ENCODE measurements at regions not wholly inside any gene's neighbourhood (a gene's known extent, or its start where the extent isn't known, plus 50 kb on each side); places are given as distances from the start of the nearest gene placed in this dataset.
A peak's percentile ranks its signal among the peaks of the same experiment; 100 is the strongest.

DNA sequence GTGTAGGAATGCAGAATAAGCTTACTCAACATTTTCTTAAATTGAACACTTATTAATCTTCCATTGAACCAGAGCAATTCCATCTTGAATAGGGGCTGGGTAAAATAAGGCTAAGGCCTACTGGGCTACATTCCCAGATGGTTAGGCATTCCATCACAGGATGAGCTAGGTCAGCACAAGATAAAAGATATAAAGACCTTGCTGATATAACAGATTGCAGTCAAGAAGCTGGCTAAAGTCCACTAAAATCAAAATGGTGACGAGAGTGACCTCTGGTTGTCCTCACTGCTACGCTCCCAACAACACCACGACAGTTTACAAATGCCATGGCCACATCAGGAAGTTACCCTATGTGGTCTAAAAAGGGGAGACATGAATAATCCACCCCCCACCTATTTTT is 156.1 kb downstream of the NXNL2 start:
- DNase-seq (ENCODE audit: low read depth in 4 of 4, low spot score in 2 of 4): no peak

DNA sequence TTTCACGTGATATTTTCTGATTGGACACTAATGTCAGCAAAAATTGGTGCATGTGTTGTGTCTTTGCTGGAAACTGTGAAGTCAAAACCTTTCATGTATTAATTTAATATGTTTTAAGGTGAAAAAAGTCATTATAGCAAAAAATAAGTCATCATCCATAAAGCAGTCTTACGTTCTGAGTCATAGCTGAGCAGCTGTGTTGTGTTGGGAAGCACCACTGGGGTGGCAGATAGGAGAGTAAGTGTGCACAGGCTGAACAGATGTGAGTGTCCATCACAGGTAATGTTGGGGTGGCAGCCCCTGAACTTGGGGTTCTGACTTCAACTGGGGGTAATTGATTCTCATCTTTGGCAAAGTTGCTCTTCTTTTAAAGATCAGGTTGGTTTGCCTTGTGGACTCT is 156.8 kb downstream of the NXNL2 start:
- DNase-seq (ENCODE audit: low read depth in 4 of 4, low spot score in 2 of 4): no peak

DNA sequence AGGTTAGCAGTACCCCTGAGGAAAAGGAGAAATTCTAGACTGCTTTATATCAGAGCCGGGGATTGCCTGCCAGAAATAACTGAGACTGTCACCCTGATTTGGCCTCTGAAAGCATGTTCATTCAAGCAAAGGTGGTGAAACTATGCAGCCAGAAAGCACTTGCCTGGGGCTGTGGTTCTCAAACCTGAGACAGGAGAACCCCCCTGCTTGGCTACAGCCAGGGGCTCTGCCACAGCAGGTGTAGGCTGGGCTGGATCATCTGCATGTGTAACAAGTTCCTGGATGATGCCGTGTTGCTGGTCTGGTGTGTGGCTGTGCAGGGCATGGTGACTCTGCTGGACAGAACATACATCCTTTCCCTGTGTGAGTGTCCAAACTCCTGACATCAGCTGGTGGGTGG is 157.8 kb downstream of the NXNL2 start:
- DNase-seq (ENCODE audit: low read depth in 4 of 4, low spot score in 2 of 4): no peak

DNA sequence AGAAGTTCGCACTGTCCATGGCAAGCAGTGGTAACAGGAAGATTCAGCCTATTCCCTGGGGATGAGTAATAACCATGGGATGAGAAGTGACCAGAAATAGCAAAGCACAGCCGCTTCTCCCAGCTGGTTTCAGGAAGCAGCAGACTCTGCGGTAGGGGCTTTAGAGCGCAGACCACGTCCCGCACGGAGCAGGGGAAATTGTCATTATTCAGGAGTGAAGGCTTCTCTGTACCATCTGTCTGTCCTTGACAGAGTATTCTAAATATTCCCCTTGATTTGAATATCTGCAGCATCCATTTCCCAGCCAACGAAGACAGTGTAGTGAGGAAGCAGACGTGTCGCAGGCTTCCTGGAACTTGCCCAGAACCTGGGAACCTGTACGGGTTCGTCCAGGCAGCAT is 159.6 kb downstream of the NXNL2 start:
- no peak for DNase-seq (ENCODE audit: low read depth in 4 of 4, low spot score in 2 of 4)

DNA sequence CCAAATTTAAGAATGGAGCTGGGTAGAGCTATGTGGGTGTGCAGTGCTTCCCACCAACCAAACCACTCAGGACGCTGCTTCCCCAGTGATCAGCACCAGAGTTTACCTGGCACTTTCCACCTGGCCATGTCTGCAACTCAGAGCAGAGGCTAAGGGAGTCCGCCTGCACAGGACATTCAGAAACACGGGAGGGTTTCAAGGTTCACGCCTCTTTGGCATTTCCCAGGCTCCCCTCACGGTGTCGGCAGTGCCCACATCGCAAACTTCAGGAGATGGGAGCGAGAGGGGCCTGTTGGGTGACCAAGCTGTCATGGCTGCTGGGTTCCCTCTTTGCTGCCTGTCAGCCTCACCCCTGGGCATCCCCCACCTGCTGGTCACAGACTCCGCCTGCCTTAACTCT is 161.5 kb downstream of the NXNL2 start:
- no peak for DNase-seq (ENCODE audit: low read depth in 4 of 4, low spot score in 2 of 4)

DNA sequence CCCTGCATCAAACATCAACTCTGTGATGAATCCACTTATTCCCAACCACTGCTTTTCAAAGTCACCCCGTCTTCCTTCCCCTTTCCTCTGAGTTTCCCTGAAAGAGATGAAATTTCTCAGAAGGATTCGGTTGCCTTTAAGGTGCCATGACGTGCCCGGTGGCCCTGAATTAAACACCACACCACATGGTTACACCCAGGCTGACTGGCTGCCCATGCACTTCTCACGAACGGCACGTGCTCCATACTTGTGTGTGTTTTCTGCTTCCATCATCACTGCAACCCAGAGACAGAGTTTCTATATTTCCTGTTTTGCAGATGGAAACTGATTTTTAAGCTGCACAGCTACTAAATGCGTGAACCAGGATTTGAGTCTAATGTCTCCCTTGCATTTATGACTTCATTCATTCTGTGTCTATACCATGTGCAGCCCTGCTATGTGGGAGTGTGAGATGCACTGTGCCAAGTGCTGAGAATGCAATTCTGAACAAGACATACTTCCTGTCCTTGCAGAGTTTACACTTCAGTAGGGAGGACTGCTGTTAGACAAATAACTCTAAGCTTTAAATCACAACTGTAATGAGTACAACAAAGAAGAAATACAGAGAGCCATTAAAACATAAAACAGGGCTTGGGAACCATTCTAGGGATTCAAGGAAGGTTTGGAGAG is 162.9 kb downstream of the NXNL2 start:
- DNase-seq (ENCODE audit: low read depth in 4 of 4, low spot score in 2 of 4): peak in 1 of 4 donors; percentile 42

DNA sequence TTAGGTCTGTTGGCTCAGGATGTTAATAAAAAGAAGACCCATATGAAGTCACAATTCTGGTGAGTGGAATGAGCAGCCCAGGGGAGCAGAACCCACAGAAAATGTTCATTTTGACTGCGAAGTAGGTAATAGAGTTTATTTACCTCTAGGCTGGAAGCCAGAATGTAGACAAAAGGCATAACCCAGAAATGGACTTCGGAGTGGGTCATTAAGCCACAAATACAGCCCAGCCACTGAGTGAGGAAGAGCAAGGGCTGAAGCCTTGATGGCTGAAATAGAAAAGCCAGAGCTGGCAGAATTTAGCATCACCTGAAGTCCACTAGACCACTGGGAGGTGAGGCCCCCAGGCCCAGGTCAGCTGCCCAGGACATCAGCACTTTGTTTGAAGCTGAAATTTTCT is 168.0 kb downstream of the NXNL2 start:
- no peak for DNase-seq (ENCODE audit: low read depth in 4 of 4, low spot score in 2 of 4)

DNA sequence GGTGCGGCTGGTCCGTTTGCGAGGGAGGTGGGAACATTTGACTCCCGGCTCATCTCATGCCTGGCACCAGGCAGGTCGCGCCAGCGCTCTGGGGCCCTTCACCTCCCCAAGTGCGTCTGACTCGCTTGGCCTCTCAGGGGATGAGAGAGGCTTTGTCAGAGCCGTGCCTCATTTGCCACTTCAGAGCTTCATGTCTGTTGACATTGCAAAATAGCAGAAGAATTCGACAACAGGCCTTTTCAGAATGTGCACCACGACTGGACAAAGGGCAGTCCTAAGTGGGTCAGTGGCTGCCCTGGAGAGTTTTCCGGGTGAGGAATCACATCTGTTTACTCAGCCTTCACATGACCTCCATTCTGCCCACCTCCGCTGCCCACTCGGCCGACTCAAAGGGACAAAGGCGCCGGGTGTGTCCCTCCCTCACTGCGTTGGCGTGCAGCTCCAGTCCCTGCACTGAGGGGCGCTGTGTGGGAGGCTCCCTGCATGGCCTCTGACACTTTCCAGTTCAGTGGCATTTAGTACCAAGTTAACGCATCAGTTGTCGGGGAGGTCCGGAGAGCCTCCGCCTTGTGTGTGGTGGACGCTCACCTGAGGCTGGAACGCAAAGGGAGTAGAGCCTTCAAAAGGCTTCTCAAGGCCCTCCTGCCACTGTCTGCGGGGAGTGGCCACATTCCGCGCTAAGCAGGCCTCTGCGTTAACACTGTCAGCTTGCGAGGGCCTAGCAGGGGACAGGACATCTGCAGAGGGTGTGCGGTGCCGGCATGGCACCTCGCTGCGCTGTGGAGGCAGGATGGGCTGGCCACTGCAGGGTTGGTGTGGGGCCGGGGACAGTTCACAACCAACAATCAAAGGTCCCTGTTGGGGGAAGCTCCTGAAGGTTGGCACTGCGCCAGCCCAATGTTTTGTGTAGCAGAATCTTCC is 171.5 kb downstream of the NXNL2 start:
- DNase-seq (ENCODE audit: low read depth in 4 of 4, low spot score in 2 of 4): peak in 2 of 4 donors; percentile 49 to 60

DNA sequence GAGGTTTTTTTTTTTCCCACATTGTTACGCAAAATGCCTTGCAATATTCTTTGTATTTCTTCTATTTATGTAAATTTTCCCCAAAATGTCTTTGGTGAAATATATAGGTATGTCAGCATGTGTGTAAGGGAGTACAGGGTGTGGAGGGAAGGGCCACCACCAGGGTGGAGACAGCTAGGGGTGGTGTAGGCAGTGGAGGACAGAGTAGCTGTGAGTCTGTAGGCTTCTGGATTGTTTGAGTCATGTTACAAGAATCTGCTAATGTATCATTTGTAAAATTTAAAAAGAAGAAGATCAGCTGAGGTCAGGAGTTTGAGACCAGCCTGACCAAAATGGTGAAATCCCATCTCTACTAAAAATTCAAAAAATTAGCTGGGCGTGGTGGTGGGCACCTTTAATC is 175.5 kb downstream of the NXNL2 start:
- no peak for DNase-seq (ENCODE audit: low read depth in 4 of 4, low spot score in 2 of 4)

DNA sequence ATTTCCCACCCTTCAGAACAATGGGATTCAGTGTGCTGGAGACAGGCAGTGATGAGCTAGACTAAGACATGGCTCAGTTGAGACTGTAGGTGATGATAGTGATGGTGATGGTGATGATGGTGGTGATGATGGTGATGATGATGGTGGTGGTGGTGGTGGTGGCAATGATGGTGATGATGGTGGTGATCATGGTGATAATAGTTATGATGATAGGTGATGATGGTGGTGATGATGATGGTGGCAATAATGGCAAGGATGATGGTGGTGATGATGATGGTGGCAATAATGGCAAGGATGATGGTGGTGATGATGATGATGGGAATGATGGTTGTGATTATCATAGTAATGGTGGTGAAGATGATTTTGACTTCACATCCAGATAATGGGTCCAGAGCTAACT is 176.7 kb downstream of the NXNL2 start:
- no peak for DNase-seq (ENCODE audit: low read depth in 4 of 4, low spot score in 2 of 4)

DNA sequence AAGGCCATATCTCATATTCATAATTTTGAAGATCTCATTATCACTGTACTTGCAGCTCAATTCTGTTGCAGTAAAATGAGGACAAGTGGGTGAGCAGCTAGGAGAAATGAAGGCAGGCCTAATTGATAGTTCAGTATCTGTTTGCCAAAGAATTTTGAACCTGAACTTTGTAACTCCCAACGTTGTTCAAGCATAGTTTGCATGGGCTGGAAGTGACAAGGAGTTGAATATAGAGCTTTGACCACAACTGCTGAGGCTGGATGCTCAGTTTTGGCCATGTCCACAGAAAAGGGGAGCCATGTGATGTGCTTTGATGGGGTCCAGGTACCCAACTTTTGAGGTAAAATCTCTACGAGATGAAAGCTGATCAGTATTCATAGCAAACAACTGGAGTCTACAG is 177.5 kb downstream of the NXNL2 start:
- DNase-seq (ENCODE audit: low read depth in 4 of 4, low spot score in 2 of 4): no peak

DNA sequence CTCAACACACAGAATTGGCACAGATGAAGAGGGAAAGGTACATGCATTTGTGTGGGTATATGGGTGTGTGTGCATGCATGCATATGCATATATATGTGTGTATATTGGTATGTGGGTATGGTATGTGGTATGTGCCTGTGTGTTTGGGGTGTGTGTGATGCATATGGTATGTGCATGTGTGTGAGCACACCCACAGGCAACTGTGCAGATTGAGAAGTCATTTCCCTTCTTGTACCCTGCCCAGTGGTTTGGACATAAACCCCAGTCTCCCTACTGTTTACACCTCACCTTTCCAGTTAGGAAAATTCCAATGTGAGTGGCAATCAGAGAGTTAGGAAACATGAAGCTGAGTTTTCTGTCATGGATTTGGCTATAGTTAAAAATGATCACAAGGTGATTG is 178.0 kb downstream of the NXNL2 start:
- no peak for DNase-seq (ENCODE audit: low read depth in 4 of 4, low spot score in 2 of 4)

DNA sequence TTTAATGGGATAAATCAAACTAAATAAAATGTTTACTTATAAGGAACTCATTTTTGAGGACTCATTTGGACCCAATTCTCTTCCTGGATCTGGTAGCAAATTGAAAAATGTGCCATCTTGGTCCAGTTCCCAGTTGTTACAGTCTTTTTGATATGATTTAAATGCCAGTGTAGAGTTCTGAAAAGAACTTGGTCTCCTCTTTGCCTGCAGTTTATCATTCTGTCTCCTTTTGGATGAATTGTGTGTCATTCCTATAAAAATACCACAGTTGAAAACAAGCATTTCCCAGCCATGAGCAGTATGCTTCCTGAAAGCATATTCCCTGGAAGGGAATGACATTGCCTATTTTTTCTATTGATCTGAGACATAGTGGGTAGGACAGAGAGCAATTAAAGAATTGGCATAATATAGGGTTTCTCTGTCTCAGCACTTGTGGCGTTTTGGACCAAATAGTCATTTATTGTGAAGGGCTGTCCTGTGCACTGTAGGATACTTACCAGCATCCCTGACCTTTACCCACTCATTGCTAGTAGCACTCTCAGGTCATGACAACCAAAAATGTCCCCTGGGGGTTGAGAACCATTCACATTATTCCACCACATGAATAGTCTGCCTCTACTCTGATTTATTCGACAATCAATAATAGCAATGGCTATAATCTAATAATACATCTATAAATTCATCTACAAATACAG is 181.8 kb downstream of the NXNL2 start:
- DNase-seq (ENCODE audit: low read depth in 4 of 4, low spot score in 2 of 4): no peak

DNA sequence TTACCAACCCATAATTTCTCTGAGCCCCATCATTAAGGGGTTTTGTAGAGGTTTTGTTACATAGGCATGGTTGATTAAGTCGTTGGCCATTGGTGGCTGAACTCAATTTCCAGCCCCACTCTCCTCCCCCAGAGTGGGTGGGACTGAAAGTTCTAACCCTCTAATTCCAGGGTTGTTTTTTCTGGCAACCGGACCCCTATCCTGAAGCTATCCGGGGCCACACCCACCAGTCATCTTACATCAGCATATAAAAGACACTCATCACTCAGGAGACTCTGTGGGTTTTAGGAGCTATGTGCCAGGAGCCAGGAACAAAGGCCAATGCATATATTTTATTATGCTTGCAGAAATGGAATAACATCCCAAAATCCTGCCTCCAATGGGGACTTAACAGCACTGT is 186.0 kb downstream of the NXNL2 start:
- no peak for DNase-seq (ENCODE audit: low read depth in 4 of 4, low spot score in 2 of 4)

DNA sequence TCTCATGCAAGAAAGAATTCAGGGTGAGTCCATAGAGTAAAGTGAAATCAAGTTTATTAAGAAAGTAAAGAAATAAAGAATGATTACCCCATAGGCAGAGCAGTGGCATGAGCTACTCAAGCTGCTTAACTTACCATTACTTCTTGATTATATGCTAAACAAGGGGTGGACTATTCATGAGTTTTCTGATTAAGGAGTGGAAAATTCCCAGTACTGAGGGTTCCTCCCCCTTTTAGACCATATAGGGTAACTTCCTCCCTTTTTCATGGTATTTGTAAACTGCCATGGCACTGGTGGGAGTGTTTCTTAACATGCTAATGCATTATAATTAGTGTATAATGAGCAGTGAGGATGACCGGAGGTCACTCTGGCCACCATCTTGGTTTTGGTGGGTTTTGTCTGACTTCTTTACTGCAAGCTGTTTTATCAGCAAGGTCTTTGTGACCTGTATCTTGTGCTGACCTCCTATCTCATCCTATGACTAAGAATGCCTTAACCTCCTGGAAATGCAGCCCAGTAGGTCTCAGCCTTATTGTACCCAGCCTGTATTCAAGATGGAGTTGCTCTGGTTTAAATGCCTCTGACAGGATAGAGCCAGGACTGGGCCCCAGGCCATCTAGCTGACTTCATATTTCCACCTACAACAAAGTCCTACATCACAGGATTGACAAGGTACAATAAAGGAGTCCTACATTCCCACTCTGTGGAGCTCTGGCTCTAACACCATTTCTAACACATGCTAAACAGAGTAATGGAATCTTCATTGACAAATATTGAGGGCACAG is 186.7 kb downstream of the NXNL2 start:
- DNase-seq (ENCODE audit: low read depth in 4 of 4, low spot score in 2 of 4): no peak

DNA sequence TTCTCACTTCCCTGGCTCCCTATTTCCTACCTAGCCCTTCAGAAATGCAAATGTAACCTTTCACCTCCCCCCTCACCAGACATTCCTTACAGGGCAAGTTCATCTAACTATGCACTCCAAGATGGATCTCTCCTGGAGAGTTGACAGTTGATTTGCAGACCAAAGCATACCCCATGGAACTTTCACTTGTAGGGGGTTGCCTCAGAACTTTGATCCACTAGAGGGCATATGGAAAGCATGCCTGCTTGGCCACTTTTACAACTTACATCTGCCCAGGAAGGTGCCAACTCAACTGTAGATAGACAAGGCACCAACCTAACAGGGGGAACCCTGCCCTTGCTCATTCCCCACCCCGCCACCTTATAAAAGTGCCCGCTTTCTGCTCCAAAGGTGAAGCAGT is 187.8 kb downstream of the NXNL2 start:
- no peak for DNase-seq (ENCODE audit: low read depth in 4 of 4, low spot score in 2 of 4)

DNA sequence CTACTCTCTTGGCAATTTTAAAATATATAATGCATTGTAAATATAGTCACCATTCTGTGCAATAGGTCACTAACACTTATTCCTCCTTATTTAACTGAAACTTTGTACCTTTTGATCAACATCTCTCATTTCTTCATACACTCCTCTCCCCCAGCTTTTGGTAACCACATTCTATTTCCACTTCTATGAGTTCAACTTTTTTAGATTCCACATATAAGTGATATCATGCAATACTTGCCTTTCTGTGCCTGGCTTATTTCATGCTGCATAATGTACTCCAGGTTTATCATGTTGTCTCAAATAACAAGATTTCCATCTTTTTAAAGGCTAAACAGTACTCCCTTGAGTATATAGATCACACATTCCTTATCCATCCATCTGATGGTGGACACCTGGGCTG is 188.8 kb downstream of the NXNL2 start:
- DNase-seq (ENCODE audit: low read depth in 4 of 4, low spot score in 2 of 4): no peak

DNA sequence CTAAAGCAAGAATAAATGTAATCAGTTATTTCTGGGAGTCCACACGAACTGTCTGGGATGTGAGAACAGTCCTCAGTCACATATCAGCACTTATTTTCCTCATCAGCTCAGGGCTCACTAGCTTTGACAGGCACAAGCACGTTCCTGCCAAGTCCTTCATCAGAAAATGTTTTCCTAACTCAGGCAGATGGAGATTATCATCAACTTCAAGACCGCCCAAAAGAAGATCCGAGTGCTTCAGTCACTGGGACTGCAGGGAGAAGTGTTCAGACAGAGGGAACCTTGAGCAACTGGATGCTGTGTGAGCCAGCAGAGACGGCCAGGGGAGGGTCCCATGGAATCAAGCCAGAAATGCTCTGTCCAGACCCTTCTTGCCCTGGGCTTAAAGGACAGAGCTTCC is 189.4 kb downstream of the NXNL2 start:
- DNase-seq (ENCODE audit: low read depth in 4 of 4, low spot score in 2 of 4): no peak

DNA sequence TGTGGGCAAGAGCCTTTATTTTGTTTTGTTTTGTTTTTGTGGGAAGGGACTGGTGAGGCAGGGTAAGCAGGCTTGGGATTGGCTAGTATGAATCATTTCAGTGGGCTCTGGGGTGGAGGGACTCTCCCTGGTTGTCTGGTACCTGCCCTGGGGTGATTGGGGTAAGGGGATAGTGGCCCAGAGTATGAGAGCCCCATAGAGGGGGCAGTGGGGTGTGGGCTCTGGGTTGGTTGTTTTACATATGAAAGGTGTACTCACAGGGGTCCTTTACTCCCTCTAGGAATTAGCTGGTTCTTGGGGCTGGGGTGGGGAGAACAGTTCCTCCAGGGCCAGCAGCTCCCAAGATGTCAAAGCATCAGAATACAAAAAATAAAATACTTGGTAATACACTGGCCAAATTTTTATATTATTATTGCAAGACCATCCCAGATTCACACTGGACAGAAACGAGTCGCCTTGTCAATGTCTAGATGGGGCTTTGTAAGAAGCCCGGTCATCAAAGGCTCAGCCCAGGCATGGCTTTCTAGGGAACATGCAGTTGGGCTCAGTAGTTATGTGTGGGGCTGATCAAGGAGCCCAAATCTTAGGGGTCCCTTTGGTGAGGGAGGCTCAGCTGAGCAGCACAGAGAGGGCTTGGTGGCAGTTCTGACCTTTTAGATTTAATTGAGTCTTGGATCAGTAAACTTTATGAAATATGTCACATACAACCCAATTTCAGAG is 190.5 kb downstream of the NXNL2 start:
- DNase-seq (ENCODE audit: low read depth in 4 of 4, low spot score in 2 of 4): no peak

DNA sequence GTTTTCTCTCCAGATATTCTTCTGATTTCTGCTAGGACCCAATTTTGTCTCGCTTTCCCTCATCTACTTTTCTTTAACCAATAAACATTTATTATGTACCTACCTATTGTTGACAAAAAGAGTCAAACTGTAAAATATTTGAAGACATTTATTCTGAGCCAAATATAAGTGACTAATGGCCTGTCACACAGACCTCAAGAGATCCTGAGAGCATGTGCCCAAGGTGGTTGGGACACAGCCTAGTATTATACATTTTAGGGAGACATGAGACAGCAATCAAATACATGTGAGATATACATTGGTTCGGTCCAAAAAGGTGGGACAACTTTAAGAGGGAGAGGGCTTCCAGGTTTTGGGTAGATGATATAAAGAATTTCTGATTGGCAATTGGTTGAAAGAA is 191.8 kb downstream of the NXNL2 start:
- DNase-seq (ENCODE audit: low read depth in 4 of 4, low spot score in 2 of 4): no peak
